ENCODE measurements at regions not wholly inside any gene's neighbourhood (a gene's known extent, or its start where the extent isn't known, plus 50 kb on each side); places are given as distances from the start of the nearest gene placed in this dataset.

- no peak for DNase-seq (ENCODE audit: low read depth)
Observed at GRCh38 chr15:26477044-26477443, 295.8 kb downstream of the GABRB3 start.

- DNase-seq (ENCODE audit: low read depth): no peak
Observed at GRCh38 chr15:26475554-26475953, 297.3 kb downstream of the GABRB3 start.

- no peak for DNase-seq (ENCODE audit: low read depth)
Observed at GRCh38 chr15:26472661-26473060, 300.2 kb downstream of the GABRB3 start.

DNA sequence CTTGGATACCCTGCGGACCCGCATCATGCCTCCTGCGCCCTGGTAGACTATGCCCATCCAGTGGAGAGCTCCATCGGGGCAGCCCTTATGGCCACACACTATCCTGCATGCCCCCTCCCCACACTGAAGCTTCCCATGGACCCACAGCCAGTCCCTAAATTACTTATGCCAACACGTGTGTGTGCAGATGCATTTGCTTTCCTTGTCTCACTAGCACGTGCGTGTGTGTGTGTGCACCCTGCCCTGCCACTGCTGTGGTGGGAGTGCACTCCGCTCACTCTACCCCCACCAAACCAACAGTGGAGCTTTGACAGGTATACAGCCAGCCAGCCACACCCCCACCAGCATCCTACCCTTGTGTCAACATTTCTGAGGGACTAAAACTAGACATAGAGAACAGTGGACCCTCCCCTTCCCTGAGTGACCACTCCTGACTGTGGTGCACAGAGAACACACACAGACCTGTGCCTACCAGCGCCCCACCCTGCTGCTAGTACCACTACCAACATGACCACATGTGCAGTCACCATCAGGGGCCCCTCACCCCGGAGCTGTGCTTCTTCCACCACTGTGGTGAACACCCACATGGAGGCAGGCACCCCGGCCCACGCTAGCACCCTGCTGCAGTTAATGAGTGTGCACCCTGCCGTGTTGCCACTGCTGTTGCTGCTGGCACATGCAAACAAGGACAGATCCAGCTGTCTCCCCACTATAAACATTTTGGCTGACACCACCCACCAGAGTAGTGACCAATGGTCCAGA, 310.8 kb downstream of the GABRB3 start:
- DNase-seq (ENCODE audit: low read depth): no peak

- DNase-seq (ENCODE audit: low read depth): no peak
Observed at GRCh38 chr15:26460165-26460564, 312.7 kb downstream of the GABRB3 start.

- DNase-seq (ENCODE audit: low read depth): no peak
Observed at GRCh38 chr15:26455828-26456227, 317.0 kb downstream of the GABRB3 start.

GRCh38 chr15:26453914-26454313, 319.0 kb downstream of the GABRB3 start:
- DNase-seq (ENCODE audit: low read depth): no peak

- DNase-seq (ENCODE audit: low read depth): no peak
Observed at GRCh38 chr15:26451995-26452394, 320.9 kb downstream of the GABRB3 start.

DNA sequence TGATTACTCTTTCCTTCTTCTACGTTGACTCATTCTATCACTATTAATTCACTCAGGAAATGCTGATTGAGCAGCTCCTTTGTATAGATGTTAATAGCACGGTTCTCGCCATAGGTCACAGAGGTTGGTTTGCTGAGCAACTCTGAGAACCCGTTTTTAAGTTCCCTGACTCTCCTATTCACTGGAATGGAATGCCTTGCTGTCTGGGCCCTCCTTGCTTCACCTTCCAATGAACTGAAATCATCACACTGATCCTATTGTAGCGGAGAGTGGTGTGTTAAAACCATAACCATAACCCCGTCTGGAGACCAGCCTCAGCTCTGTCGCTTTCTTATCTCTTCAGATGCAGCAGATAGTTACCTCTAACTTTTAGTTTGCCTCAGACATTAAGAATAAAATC, 323.6 kb downstream of the GABRB3 start:
- DNase-seq (ENCODE audit: low read depth): no peak

DNA sequence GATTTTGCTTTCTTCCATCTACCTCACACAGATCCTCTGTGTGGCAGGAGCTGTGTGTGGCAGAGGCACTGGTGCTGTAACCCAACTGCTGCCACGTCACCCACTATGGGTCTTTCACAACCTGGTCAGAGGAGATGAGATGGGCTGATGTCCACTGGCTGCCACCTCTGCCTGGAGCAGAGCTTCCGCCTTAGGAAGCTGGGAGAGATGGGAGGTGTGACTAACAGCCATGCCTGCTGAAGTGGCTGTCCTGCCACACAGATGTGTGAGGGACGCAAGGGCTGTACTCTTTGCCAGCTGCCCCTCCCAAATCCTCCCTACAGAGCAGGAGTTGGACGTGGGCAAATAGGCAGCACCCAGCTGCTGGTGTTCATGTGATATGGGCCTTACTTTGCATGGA, 329.5 kb downstream of the GABRB3 start:
- DNase-seq (ENCODE audit: low read depth): no peak

GRCh38 chr15:26442680-26443079, 330.2 kb downstream of the GABRB3 start:
- no peak for DNase-seq (ENCODE audit: low read depth)

GRCh38 chr15:26439681-26440080, 333.2 kb downstream of the GABRB3 start:
- DNase-seq (ENCODE audit: low read depth): no peak

DNA sequence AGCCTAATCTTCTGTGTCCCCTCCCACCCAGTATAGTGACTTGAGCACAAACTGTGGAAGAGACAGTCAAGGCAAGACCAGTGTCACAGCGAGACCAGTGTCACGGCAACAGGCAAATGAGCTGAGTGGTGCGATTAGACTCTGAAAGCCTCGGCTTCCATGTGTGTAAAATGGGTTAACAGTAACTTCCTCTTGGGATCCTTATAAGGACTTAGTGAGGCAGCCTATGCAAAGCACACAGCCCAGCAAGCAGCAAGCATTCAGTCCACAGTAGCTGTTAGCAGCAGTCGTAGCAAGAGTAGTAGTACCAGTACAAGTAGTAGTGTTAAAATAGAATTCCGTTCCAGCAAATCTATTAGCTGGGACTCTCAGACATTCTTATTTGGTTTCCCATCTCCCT, 334.1 kb downstream of the GABRB3 start:
- DNase-seq (ENCODE audit: low read depth): no peak

- DNase-seq (ENCODE audit: low read depth): no peak
Observed at GRCh38 chr15:26438316-26438715, 334.6 kb downstream of the GABRB3 start.

DNA sequence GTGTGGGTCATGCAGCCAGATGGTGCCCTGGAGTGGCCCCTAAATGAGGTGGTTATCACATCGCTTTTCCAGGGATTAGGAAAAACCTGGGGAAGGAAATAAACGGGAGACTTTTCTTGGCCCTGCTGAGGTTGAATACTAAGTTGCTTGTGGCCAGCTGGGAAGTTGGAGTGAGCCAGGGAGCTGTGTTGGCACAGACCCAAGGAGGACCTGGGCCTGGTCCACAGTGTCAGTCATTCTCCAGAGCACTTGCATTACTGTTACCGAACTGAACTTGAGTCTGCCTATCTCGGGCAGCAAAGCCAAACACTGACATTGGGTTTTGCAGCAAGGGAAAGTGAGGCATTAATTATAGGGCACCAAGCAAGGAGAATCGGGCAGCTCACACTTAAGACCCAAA, 339.0 kb downstream of the GABRB3 start:
- DNase-seq (ENCODE audit: low read depth): no peak

- DNase-seq (ENCODE audit: low read depth): no peak
Observed at GRCh38 chr15:26433060-26433459, 339.8 kb downstream of the GABRB3 start.

GRCh38 chr15:26421065-26421464, 351.8 kb downstream of the GABRB3 start:
- no peak for DNase-seq (ENCODE audit: low read depth)

GRCh38 chr15:26395624-26396023, 377.2 kb downstream of the GABRB3 start:
- no peak for DNase-seq (ENCODE audit: low read depth)

GRCh38 chr15:26394801-26395200, 378.1 kb downstream of the GABRB3 start:
- DNase-seq (ENCODE audit: low read depth): no peak

GRCh38 chr15:26392956-26393355, 379.9 kb downstream of the GABRB3 start:
- DNase-seq (ENCODE audit: low read depth): no peak

DNA sequence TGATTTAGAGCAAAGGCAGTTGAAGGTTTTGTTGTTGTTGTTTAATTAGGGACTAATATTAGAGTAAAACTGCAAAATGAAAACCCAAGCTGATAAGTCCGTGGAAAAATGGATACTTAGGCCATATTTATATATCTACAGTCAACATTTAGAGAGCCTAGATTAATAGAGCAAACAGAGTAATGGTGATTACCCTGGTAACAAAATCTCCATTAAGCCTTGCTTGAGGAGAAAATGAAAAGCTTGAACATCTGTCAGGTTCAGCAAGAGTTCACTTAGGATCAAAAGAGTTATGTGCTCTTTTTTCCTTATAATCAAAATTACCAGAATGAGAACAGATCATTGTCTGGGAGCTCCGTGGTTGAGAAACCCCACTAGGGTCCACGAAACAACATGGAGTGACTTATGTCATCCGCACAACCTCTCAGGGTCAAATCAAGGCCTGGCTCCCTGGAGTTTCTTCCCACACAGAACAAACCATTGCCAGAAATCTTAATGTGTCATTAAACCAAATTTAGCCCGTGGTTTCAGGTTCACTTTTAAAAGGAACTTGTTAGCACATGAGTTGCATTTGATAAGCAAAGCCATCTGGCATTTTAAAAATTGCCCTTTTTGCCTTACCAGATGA, 381.2 kb downstream of the GABRB3 start:
- DNase-seq (ENCODE audit: low read depth): no peak

GRCh38 chr15:26382444-26383072, 390.3 kb downstream of the GABRB3 start:
- no peak for DNase-seq (ENCODE audit: low read depth)

DNA sequence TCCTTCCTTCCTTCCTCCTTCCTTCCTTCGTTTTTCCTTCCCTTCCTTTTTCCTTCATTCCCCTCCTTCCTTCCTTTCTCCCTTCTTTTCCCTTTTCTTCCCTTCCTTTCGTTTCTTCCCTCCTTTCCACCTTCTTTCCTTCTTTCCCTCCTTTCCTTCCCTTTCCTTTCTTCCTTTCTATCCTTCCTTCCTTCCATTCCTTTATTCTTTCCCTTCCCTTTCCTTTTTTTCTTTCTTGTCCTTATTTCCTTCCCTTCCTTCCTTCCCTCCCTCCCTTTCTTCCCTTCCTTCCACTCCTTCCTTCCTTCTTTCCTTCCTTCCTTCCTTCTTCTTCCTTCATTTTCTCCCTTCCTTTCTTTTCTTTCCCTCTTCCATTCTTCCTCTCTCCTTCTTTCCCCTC, 394.6 kb downstream of the GABRB3 start:
- no peak for DNase-seq (ENCODE audit: low read depth)
